K562 (cell line): ENCODE measurements at regions not wholly inside any gene's neighbourhood (a gene's known extent, or its start where the extent isn't known, plus 50 kb on each side); places are given as distances from the start of the nearest gene placed in this dataset.

Experiments used
- ATAC-seq: fragments of 200-7000 bp; cut with Tn5 transposase; 3 replicates; pipeline ENCODE4 v1.9.1; 2020; ENCODE audit warnings: moderate library complexity
- BruUV-seq: library from RNA; stranded (reverse); fragments of 400-500 nt; replicated peaks from 2 replicates; lab custom pipeline; 2021; lab: Mats Ljungman, UMichigan
- CTCF ChIA-PET: fragments of 300-600 bp; formaldehyde crosslinking; extraction: SDS; loops from one replicate; lab custom pipeline; 2021; ENCODE audit warnings: low intra/inter-chr PET ratio; lab: Yijun Ruan, JAX
- POLR2A ChIA-PET: fragments of 300-600, 350-650 bp; sonication (Branson Sonifier 250); formaldehyde crosslinking; extraction: SDS; loops from one replicate; lab custom pipeline; 2021; ENCODE audit warnings: antibody characterized with exemption, inconsistent platforms; lab: Yijun Ruan, JAX
- DNase-seq, 4 experiments: peaks; one replicate each; pipeline versions ENCODE4 v3.0.0 to v3.0.0-alpha.2; 2011 to 2018; ENCODE audit warnings: low spot score in 3 of 4, mixed read lengths in 3 of 4; ENCODE audit errors: extremely low read depth in 1 of 4
- FAIRE-seq: peaks from 2 replicates; lab custom pipeline; 2011; peaks lifted over from hg19 to GRCh38; lab: Jason Lieb, UNC
- H2AFZ ChIP-seq: 2 replicates; pipeline ENCODE4 v1.6.0; 2011; ENCODE audit warnings: low read depth, low read length, control low read depth, inconsistent platforms
- H3K27ac ChIP-seq: fragments of 200-600 bp; 3 replicates; pipeline ENCODE4 v1.8.0; 2011; ENCODE audit warnings: low read depth, mild to moderate bottlenecking, control low read depth, inconsistent platforms, low read length, moderate library complexity, mixed read lengths; ENCODE audit errors: extremely low read depth
- H3K27me3 ChIP-seq, 2 experiments: fragments of 300-600 bp in 1 of 2; 2 replicates in 1 of 2; 3 replicates in 1 of 2; pipeline versions ENCODE4 v1.6.0 to v1.8.0; 2011; ENCODE audit warnings: inconsistent platforms in 2 of 2, low read length in 2 of 2, mild to moderate bottlenecking in 1 of 2, mixed read lengths in 1 of 2, moderate library complexity in 1 of 2; ENCODE audit not compliant: control insufficient read depth in 2 of 2, insufficient read depth in 2 of 2
- H3K36me3 ChIP-seq: fragments of 300-600 bp; 3 replicates; pipeline ENCODE4 v1.8.0; 2011; ENCODE audit warnings: mild to moderate bottlenecking, low read length, inconsistent platforms; ENCODE audit not compliant: control insufficient read depth, insufficient read depth
- H3K4me1 ChIP-seq, 2 experiments: fragments of 200-600 bp in 1 of 2; replicated peaks in 1 of 2; 2 replicates in 1 of 2; 3 replicates in 1 of 2; pipeline versions ENCODE4 v1.5.1 to v1.8.0; 2011; ENCODE audit warnings: inconsistent platforms in 2 of 2, low read length in 2 of 2, mild to moderate bottlenecking in 1 of 2, mixed read lengths in 1 of 2, moderate library complexity in 1 of 2; ENCODE audit not compliant: control insufficient read depth in 2 of 2, insufficient read depth in 2 of 2
- H3K4me2 ChIP-seq: 2 replicates; pipeline ENCODE4 v1.6.1; 2011; ENCODE audit warnings: low read length, control low read depth, inconsistent platforms, mixed read lengths; ENCODE audit not compliant: insufficient read depth
- H3K4me3 ChIP-seq: fragments of 200-600 bp; sonication (generic), shearing (Covaris generic); 2 replicates; pipeline ENCODE4 v1.5.1; 2016; ENCODE audit warnings: control low read depth, inconsistent platforms
- H3K79me2 ChIP-seq: fragments of 200-600 bp; 3 replicates; pipeline ENCODE4 v1.8.0; 2011; ENCODE audit warnings: low read length, inconsistent platforms; ENCODE audit not compliant: control insufficient read depth, insufficient read depth
- H3K9ac ChIP-seq, 2 experiments: 2 replicates each; pipeline versions ENCODE4 v1.6.0 to v1.6.1; 2011; ENCODE audit warnings: low read depth in 2 of 2, low read length in 2 of 2, control low read depth in 1 of 2, inconsistent platforms in 1 of 2, mild to moderate bottlenecking in 1 of 2, mixed read lengths in 1 of 2; ENCODE audit not compliant: insufficient read depth in 1 of 2
- H3K9me1 ChIP-seq: one replicate; pipeline ENCODE4 v1.6.0; 2011; ENCODE audit warnings: inconsistent platforms, mild to moderate bottlenecking, low read length, moderate library complexity; ENCODE audit not compliant: control insufficient read depth, insufficient read depth
- H3K9me3 ChIP-seq: replicated peaks from 2 replicates; pipeline ENCODE4 v1.5.1; 2011; ENCODE audit warnings: low read depth, low read length, inconsistent platforms; ENCODE audit not compliant: control insufficient read depth, insufficient read depth
- H4K20me1 ChIP-seq: replicated peaks from 2 replicates; pipeline ENCODE4 v1.6.1; 2011; ENCODE audit warnings: low read length, inconsistent platforms, mixed read lengths; ENCODE audit not compliant: control insufficient read depth, insufficient read depth
- CBFB ChIP-seq: sonication (generic); formaldehyde crosslinking; IDR thresholded peaks from 2 replicates; pipeline ENCODE4 v1.4.0; 2020; ENCODE audit warnings: mild to moderate bottlenecking, missing genetic modification reagents
- CHAMP1 ChIP-seq: fragments of 450-650 bp; IDR thresholded peaks from 2 replicates; pipeline ENCODE4 v1.6.1; 2016; ENCODE audit warnings: mild to moderate bottlenecking
- E2F8 ChIP-seq: fragments of 450-650 bp; IDR thresholded peaks from 2 replicates; pipeline ENCODE4 v1.7.1; 2018; ENCODE audit warnings: mild to moderate bottlenecking, low read depth; ENCODE audit not compliant: partially characterized antibody
- EHMT2 ChIP-seq: fragments of 450-650 bp; IDR thresholded peaks from 2 replicates; pipeline ENCODE4 v1.6.1; 2018; ENCODE audit warnings: antibody characterized with exemption
- HDAC3 ChIP-seq: fragments of 450-650 bp; IDR thresholded peaks from 2 replicates; pipeline ENCODE4 v1.6.1; 2018; ENCODE audit warnings: borderline replicate concordance, mild to moderate bottlenecking, moderate library complexity; ENCODE audit not compliant: partially characterized antibody
- HMG20A ChIP-seq: fragments of 450-650 bp; formaldehyde crosslinking; conservative IDR thresholded peaks from 2 replicates; pipeline ENCODE4 v1.4.0; 2020; ENCODE audit warnings: mild to moderate bottlenecking, mixed read lengths
- HNRNPK ChIP-seq: fragments of 200-400 bp; formaldehyde crosslinking; IDR thresholded peaks from one replicate; pipeline ENCODE4 v1.6.1; 2018; ENCODE audit warnings: mild to moderate bottlenecking, low read depth, low read length; ENCODE audit not compliant: poor library complexity, severe bottlenecking
- JUN ChIP-seq, 2 experiments: sonication (generic) in 1 of 2; formaldehyde crosslinking in 1 of 2; IDR thresholded peaks; 2 replicates each; pipeline versions ENCODE4 v1.6.1 to v1.8.0; 2012 to 2022; ENCODE audit warnings: borderline replicate concordance in 2 of 2, mild to moderate bottlenecking in 2 of 2, improper control_type of control experiment in 1 of 2, low read depth in 1 of 2, low read length in 1 of 2, missing genetic modification reagents in 1 of 2
- KAT8 ChIP-seq: fragments of 450-650 bp; IDR thresholded peaks from 2 replicates; pipeline ENCODE4 v1.6.1; 2016; ENCODE audit warnings: low read depth, mild to moderate bottlenecking
- MTA2 ChIP-seq: fragments of 450-650 bp; IDR thresholded peaks from 2 replicates; pipeline ENCODE4 v1.6.1; 2016; ENCODE audit warnings: low read depth
- PPARD ChIP-seq: fragments of 250-450 bp; sonication (Bioruptor Pico); IDR thresholded peaks from 2 replicates; pipeline ENCODE4 v1.8.0; 2022; ENCODE audit warnings: inconsistent platforms, mild to moderate bottlenecking, moderate library complexity
- SREBF2 ChIP-seq: sonication (generic); formaldehyde crosslinking; IDR thresholded peaks from 2 replicates; pipeline ENCODE4 v1.4.0; 2020; ENCODE audit warnings: mild to moderate bottlenecking, missing genetic modification reagents
- ZBTB5 ChIP-seq: fragments of 450-650 bp; IDR thresholded peaks from 2 replicates; pipeline ENCODE4 v1.6.1; 2017; ENCODE audit warnings: antibody characterized with exemption
- ZFP36 ChIP-seq: fragments of 150-350 bp; IDR thresholded peaks from 2 replicates; pipeline ENCODE4 v1.6.1; 2018; ENCODE audit warnings: low read length, low read depth; ENCODE audit not compliant: partially characterized antibody
- ZNF347 ChIP-seq: fragments of 450-650 bp; formaldehyde crosslinking; IDR thresholded peaks from 2 replicates; pipeline ENCODE4 v1.4.0; 2020; ENCODE audit warnings: low read depth, mild to moderate bottlenecking, moderate library complexity
- ZNF41 ChIP-seq: fragments of 250-450 bp; sonication (Bioruptor Pico); conservative IDR thresholded peaks from 2 replicates; pipeline ENCODE4 v1.4.0; 2020; ENCODE audit warnings: mild to moderate bottlenecking
- ZNF57 ChIP-seq: fragments of 450-650 bp; formaldehyde crosslinking; IDR thresholded peaks from 2 replicates; pipeline ENCODE4 v1.4.0; 2020; ENCODE audit warnings: mild to moderate bottlenecking, moderate library complexity
- WGBS: fragments of 100-300 bp; shearing (Covaris generic); methylation state at CpG from one replicate; pipeline ENCODE4 v1.1.6; 2016; ENCODE audit warnings: low coverage, mixed read lengths; ENCODE audit not compliant: insufficient coverage; ENCODE audit errors: missing lambda C conversion rate; 5-methylcytosine and 5-hydroxymethylcytosine counted together
- in situ Hi-C: fragments of 300-500 bp; cut with MboI; formaldehyde crosslinking; loops from 4 replicates; pipeline ENCODE4 v1.15.0; 2018; ENCODE audit warnings: inconsistent platforms, mixed read lengths
- intact Hi-C: fragments of 100-400 bp; cut with micrococcal nuclease; formaldehyde crosslinking; loops from 2 replicates; pipeline ENCODE4 v1.14.2; 2022

GRCh38 chr1:94636100-94636499 lies 94.5 kb upstream of the F3 start:
- ChIA-PET CTCF (no interaction called here), POLR2A (interaction anchor here (1.1 kb wide), 1 partner anchor 11 kb away, joined by 3 read pairs; no protein-coding TSS in a partner anchor)
- WGBS: 4% methylated on average over 2 of the region's 2 CpGs
- intact Hi-C loops: no loop called here
- Histone ChIP-seq H3K27ac (no peak overlapping the region), H3K27me3 (0 out of 5 replicates have a peak, but pooled peaks cover 0 to 3% of the 10 kb centered on the region in 2 experiments), H3K4me2 (no peak overlapping the region), H4K20me1 (0 out of 2 replicates have a peak, but pooled peaks cover 4% of the 10 kb centered on the region), H3K4me1 (peaks cover 3 to 11% of the 10 kb centered on the region in 2 experiments; a peak in 3 of 5 replicates), H3K9ac (no peak overlapping the region), H3K36me3 (no peaks in the 10 kb centered on the region), H3K9me1 (no peaks in the 10 kb centered on the region), H3K9me3 (no peaks in the 10 kb centered on the region), H3K79me2 (no peaks in the 10 kb centered on the region), H2AFZ (no peak overlapping the region), H3K4me3 (no peak overlapping the region)
- in situ Hi-C loops: no loop called here
- FAIRE-seq (no peak), ATAC-seq (no peak), DNase-seq (no peak)
- no TSS peak for BruUV-seq
- TF ChIP-seq ZFP36: no peak
- TF ChIP-seq E2F8: no peak
- TF ChIP-seq HMG20A (CRISPR knock-in tag): no peak
- no peak for TF ChIP-seq PPARD (CRISPR knock-in tag)
- TF ChIP-seq ZNF41: no peak
- TF ChIP-seq HDAC3: no peak
- no peak for TF ChIP-seq SREBF2
- no peak for TF ChIP-seq ZBTB5
- TF ChIP-seq ZNF347: no peak
- no peak for TF ChIP-seq CHAMP1
- TF ChIP-seq MTA2: no peak
- TF ChIP-seq HNRNPK: no peak
- no peak for TF ChIP-seq CBFB (CRISPR knock-in tag)
- TF ChIP-seq EHMT2: no peak
- no peak for TF ChIP-seq JUN (IDR thresholded peaks at IDR 0.05; ENCODE audit: borderline replicate concordance, low read depth, low read length)
- TF ChIP-seq JUN (CRISPR knock-in tag; IDR thresholded peaks at IDR 0.05; ENCODE audit: borderline replicate concordance): no peak
- no peak for TF ChIP-seq KAT8
- TF ChIP-seq ZNF57 (CRISPR knock-in tag): no peak
